Activated CD4-positive, alpha-beta T cell treated with anti-CD3 and anti-CD28 coated beads for 36 hours (primary cell): ENCODE measurements at regions not wholly inside any gene's neighbourhood (a gene's known extent, or its start where the extent isn't known, plus 50 kb on each side); places are given as distances from the start of the nearest gene placed in this dataset.
"Not testable (repeated sequence)": the region's sequence is repeated elsewhere in the genome, so short reads cannot be mapped to it uniquely, and the experiment has no call there.

Source experiments
- ATAC-seq: fragments of 200-7000 bp; cut with Tn5 transposase; one replicate; pipeline ENCODE4 v1.10.0; 2021; ENCODE audit warnings: mild to moderate bottlenecking, moderate library complexity
- CTCF ChIA-PET: fragments of 350-600 bp; sonication (Branson Sonifier 250); formaldehyde crosslinking; loops from one replicate; lab custom pipeline; 2021; ENCODE audit warnings: antibody characterized with exemption; lab: Charles Lee
- POLR2A ChIA-PET: fragments of 350-600 bp; sonication (Branson Sonifier 250); formaldehyde crosslinking; loops from one replicate; lab custom pipeline; 2021; ENCODE audit warnings: antibody characterized with exemption, inconsistent platforms; lab: Charles Lee
- DNase-seq: peaks from one replicate; pipeline ENCODE4 v3.0.0-alpha.2; 2020
- H3K27ac Mint-ChIP-seq: one replicate; pipeline ENCODE4 v1.8.0; 2021; ENCODE audit warnings: mixed read lengths
- H3K27me3 Mint-ChIP-seq: one replicate; pipeline ENCODE4 v1.8.0; 2021; ENCODE audit warnings: mixed read lengths
- H3K36me3 Mint-ChIP-seq: one replicate; pipeline ENCODE4 v1.8.0; 2021; ENCODE audit warnings: low read depth, mixed read lengths
- H3K4me1 Mint-ChIP-seq: one replicate; pipeline ENCODE4 v1.8.0; 2021; ENCODE audit warnings: mixed read lengths
- H3K4me3 Mint-ChIP-seq: one replicate; pipeline ENCODE4 v1.8.0; 2021; ENCODE audit warnings: mild to moderate bottlenecking, moderate library complexity, mixed read lengths
- H3K9me3 Mint-ChIP-seq: one replicate; pipeline ENCODE4 v1.8.0; 2021; ENCODE audit warnings: low read depth, mixed read lengths
- intact Hi-C, 2 experiments: fragments of 100-400 bp; cut with DNase I in 1 of 2; cut with micrococcal nuclease in 1 of 2; formaldehyde crosslinking; loops; one replicate each; pipeline versions ENCODE4 v1.14.2 to v1.15.1; 2022 to 2024; cut with DNase I, micrococcal nuclease

DNA sequence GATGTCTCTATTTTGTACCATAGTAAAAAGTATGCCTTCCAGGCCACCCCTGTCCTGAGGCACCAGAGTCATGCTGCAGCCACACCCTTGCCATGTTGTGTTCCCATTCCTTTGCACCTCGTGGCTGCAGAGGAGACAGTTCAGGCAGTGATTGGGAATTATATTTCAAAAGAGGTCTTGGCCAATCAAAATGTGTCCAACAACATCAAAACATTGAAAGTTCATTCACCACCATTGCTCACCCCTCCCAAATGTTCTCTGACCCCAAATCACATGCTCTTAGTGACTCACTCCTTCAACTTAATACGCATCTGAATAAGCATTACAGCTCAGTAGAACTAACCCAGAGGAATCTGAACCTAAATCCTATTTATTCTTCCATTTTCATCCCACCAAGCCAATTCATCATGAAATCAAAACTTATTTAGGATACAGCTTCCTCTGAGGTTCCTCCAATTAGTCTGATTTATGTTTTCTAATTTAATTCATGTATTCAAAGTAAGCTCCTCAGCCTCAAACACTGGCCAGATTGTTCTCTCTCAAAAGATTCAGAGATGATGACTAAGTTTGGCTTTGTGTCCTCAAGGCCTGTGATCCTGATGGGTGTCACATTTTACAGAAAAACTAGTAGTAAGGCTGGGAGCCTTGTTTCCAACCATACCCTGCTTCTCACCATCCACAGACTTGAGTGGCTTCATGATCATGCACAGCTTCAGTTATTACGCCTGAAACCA, 323.2 kb upstream of the INTU start:
- peaks cover 26% of the 10 kb centered on the region for H3K9me3 Mint-ChIP-seq
- intact Hi-C loops: no loop called here
- no peak overlapping the region for H3K4me3 Mint-ChIP-seq
- DNase-seq (no peak), ATAC-seq (no peak)
- H3K4me1 Mint-ChIP-seq: no peaks in the 10 kb centered on the region
- no peaks in the 10 kb centered on the region for H3K36me3 Mint-ChIP-seq
- no peaks in the 10 kb centered on the region for H3K27me3 Mint-ChIP-seq
- CTCF ChIA-PET: no interaction called here
- no peak overlapping the region for H3K27ac Mint-ChIP-seq
- POLR2A ChIA-PET: no interaction called here

DNA sequence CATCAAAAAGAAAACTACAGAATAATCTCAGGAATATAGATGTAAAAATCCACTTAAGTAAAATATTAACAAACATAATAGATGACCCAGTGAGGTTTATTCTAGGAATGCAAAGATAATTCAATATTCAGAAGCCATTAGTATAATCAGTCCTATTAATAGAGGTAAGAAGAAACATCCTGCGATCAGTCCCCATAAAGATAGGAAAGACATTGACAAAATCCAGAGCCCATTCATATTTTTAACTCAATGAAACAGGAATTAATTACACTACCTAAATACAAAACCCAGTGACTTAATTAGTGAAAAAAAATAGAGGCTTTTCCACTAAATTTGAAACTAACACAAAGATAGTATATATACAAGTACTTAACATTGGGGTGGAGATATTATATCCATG, 321.4 kb upstream of the INTU start:
- H3K36me3 Mint-ChIP-seq: no peaks in the 10 kb centered on the region
- POLR2A ChIA-PET: no interaction called here
- no peaks in the 10 kb centered on the region for H3K27me3 Mint-ChIP-seq
- ATAC-seq (no peak), DNase-seq (no peak)
- no peaks in the 10 kb centered on the region for H3K4me1 Mint-ChIP-seq
- CTCF ChIA-PET: no interaction called here
- H3K27ac Mint-ChIP-seq: no peak overlapping the region
- H3K4me3 Mint-ChIP-seq: no peak overlapping the region
- H3K9me3 Mint-ChIP-seq: peaks cover 28% of the 10 kb centered on the region
- intact Hi-C loops: no loop called here

DNA sequence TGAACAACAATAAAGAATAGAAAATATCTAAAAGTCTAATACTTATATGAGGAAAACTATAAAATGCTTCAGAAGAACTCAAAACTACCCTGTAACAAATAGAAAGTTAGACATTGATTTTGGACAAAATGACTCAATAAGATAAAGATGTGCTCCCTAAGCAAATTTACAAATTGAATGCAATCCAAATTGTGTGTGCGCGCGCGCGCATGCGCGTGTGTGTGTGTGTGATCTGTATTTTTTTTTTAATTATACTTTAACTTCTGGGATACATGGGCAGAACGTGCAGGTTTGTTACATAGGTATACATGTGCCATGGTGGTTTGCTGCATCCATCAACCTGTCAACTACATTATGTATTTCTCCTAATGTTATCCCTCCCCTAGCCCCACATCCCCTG, 320.8 kb upstream of the INTU start:
- Mint-ChIP-seq H3K4me1 (no peaks in the 10 kb centered on the region), H3K4me3 (no peak overlapping the region), H3K9me3 (peaks cover 27% of the 10 kb centered on the region), H3K36me3 (no peaks in the 10 kb centered on the region), H3K27me3 (no peaks in the 10 kb centered on the region), H3K27ac (no peak overlapping the region)
- no peak for ATAC-seq
- CTCF ChIA-PET: no interaction called here
- intact Hi-C loops: no loop called here
- no peak for DNase-seq
- POLR2A ChIA-PET: no interaction called here

DNA sequence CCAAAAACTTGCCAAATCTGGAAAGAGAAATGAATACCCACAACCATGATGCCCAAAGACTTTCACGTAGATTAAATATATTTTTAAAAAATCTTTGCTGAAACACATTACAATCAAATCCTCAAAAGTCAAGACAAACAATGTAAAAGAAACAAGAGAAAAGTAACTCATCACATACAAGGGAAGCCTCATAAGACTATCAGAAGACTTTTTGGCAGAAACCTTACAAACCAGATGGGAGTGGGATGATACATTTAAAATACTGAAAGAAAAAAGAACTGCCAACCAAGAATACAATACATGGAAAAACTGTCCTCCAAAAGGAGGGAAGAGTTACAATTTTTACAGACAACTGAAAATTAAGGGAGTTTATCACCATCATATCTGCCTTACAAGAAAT, 319.0 kb upstream of the INTU start:
- Mint-ChIP-seq H3K27me3 (no peaks in the 10 kb centered on the region), H3K9me3 (peaks cover 29% of the 10 kb centered on the region), H3K36me3 (no peaks in the 10 kb centered on the region), H3K4me3 (no peak overlapping the region), H3K27ac (no peak overlapping the region), H3K4me1 (no peaks in the 10 kb centered on the region)
- ATAC-seq (no peak), DNase-seq (no peak)
- intact Hi-C loops: no loop called here
- ChIA-PET POLR2A (no interaction called here), CTCF (no interaction called here)

DNA sequence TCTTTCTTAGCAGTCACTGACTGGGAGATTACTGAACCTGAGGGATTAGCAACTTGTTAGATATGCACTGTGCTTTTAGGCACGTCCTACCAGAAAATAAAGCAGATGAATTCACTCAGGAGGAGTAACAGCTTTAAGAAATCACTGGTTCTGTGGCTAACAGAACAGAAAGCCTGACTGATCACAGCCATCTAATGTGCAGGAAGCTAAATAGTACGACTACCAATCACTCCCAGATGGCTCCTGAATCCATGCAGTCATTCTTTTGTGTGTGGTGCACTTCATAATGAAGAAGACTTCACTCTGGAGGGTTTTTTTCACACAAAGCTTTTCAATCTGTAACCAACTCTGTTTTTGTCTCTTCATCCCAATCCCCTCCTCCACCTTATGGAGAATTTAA, 305.3 kb upstream of the INTU start:
- H3K4me3 Mint-ChIP-seq: no peak overlapping the region
- H3K27ac Mint-ChIP-seq: no peak overlapping the region
- intact Hi-C loops: no loop called here
- no peak for DNase-seq
- H3K9me3 Mint-ChIP-seq: peaks cover 15% of the 10 kb centered on the region
- ChIA-PET POLR2A (no interaction called here), CTCF (no interaction called here)
- ATAC-seq: no peak
- H3K4me1 Mint-ChIP-seq: no peaks in the 10 kb centered on the region
- H3K27me3 Mint-ChIP-seq: no peaks in the 10 kb centered on the region
- no peaks in the 10 kb centered on the region for H3K36me3 Mint-ChIP-seq

DNA sequence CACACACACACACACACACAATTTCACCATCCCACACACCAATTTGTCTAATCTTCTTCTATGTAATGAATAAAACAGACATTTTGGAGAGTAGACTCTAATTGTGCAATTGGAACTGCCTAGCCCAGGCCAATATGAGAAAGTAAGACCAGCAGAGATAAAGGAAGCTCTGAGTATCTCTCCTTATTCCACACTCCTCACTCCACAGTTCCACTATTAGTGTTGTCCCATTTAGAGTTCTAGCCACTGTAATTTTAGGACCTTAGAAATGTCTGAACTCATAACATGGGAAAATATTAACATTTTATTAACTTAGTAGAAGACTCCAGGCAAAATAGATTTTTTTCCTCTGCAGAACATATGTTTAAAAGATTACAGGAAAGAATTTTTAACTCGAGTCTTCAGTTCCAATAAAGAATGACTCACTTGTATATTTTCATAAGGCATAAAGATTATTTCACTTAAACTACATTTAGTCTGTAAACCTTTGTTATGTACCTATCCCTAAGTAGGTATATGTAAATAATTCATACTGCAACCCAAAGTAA, 297.6 kb upstream of the INTU start:
- no peak overlapping the region for H3K27ac Mint-ChIP-seq
- H3K27me3 Mint-ChIP-seq: no peaks in the 10 kb centered on the region
- no peak overlapping the region for H3K4me3 Mint-ChIP-seq
- ChIA-PET POLR2A (no interaction called here), CTCF (no interaction called here)
- intact Hi-C loops: no loop called here
- ATAC-seq (no peak), DNase-seq (no peak)
- peaks cover 2% of the 10 kb centered on the region for H3K9me3 Mint-ChIP-seq
- no peaks in the 10 kb centered on the region for H3K36me3 Mint-ChIP-seq
- H3K4me1 Mint-ChIP-seq: no peaks in the 10 kb centered on the region

DNA sequence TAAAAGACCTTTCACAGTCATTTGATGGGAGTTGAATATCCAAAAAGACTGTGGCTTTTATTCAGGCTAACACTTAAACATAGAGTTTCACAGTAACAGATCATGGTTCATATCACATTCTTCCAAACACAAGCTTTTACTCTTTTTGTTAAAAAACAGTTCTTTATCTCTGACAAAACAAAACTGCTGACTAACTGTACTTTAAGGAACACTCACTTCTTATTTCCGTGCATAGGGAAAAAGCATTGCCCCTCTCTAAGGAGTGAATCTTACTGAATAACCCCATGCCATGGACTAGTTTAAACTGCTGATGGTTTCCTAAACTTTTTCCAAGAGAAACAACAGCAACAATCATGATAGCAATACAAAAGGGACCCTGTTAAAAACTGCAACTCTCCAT, 297.0 kb upstream of the INTU start:
- CTCF ChIA-PET: no interaction called here
- Mint-ChIP-seq H3K36me3 (no peaks in the 10 kb centered on the region), H3K9me3 (peaks cover 2% of the 10 kb centered on the region), H3K4me1 (no peaks in the 10 kb centered on the region), H3K4me3 (no peak overlapping the region), H3K27ac (no peak overlapping the region), H3K27me3 (no peaks in the 10 kb centered on the region)
- POLR2A ChIA-PET: no interaction called here
- no peak for DNase-seq
- ATAC-seq: no peak
- intact Hi-C loops: no loop called here

DNA sequence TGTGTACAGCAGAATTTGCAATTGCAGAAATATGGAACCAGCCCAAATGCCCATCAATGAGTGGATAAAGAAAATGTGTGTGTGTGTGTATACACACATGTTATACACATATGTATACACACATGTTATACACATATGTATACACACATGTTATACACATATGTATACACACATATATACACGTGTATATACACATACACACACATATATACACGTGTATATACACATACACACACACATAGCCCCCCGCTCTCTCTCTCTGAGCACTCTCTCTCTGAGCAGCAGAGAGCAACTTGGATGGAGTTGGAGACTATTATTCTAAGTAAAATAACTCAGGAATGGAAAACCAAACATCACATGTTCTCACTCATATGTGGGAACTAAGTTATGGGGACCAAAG, 289.6 kb upstream of the INTU start:
- DNase-seq, H3K36me3 Mint-ChIP-seq, H3K4me3 Mint-ChIP-seq, CTCF ChIA-PET, POLR2A ChIA-PET, H3K27me3 Mint-ChIP-seq, H3K27ac Mint-ChIP-seq, H3K9me3 Mint-ChIP-seq, intact Hi-C loops, ATAC-seq, H3K4me1 Mint-ChIP-seq: not testable (repeated sequence)

DNA sequence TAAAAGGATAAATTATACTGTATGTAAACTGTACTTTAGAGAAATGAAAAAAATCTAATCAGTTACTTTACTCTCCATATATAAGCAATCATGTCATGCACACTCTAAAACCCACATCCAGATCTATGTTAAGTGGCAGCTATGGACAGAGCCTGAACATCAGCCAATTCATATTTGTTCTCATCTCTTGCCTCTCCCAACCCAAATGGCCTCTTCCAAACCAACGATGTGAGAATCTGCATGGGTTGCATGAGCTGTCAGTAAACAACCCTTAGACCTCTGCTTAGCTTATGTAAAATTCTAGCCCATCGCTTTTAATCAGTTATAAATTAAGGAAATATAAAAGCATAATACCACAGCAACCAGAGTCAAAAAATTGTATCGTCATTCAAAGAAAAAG, 288.7 kb upstream of the INTU start:
- Mint-ChIP-seq H3K27me3 (no peaks in the 10 kb centered on the region), H3K4me1 (no peaks in the 10 kb centered on the region), H3K36me3 (no peaks in the 10 kb centered on the region), H3K4me3 (no peak overlapping the region), H3K27ac (no peak overlapping the region), H3K9me3 (peaks cover 3% of the 10 kb centered on the region)
- intact Hi-C loops: no loop called here
- ATAC-seq: no peak
- CTCF ChIA-PET: no interaction called here
- POLR2A ChIA-PET: no interaction called here
- DNase-seq: no peak

DNA sequence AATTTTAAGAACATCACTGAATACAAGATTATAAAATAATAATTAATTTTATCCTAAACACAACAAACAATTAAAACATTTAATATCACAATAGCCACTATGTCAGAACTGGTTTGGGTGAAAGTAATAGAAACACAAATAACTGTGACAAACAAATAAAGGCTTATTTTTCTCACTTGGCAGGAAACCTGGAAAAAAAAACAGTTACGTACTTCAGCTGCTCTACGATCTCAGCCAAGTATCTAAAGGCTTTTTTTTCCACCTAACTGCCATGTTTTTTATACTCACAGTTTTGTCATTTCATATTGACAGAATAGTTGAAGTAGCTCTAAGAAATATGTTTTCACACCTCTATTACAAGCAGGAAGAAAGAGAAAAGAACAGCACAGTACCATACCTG, 284.8 kb upstream of the INTU start:
- H3K4me3 Mint-ChIP-seq: no peak overlapping the region
- CTCF ChIA-PET: no interaction called here
- no peak for ATAC-seq

DNA sequence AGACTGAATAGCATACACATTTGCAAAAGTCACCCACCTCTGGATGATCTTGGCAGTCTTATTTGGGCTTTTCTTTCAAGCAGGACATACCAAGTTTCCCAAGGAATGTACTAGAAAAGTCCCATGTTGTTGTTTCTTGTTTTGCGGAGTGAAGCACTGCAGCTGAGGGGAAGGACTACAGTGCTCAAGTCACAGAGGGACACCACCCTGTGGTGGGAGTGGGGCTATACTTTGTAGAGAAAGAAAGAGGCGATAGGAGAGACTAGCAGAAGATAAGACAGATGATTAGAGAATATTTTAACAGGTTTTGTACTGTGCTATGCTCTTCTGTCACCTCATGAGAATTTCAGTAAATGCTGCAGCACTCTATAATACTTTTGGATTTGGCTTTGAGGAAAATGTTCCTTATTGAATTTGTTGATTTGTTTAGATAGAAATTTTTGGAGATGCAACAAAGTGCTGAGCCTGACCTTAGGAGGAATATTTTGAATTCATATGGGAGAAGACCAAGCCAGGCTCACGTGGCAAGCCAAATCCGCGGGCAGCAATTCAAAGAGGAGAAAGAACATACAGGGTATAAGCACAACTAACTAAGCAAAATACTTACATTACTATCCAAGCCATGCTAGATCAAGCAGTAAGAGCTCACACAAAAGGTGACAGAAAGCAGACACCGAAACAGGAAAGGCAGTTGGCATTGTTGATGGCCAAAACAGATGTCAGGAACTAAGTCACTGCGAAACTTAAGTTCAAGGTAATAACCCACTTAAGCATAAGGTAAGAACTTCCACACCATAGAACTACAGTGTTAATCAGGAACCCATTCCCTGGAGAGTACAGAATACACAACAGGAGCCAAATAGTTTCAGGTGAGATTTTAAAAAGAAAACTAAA, 280.3 kb upstream of the INTU start:
- peaks cover 3% of the 10 kb centered on the region for H3K9me3 Mint-ChIP-seq
- H3K4me3 Mint-ChIP-seq: no peak overlapping the region
- DNase-seq (no peak), ATAC-seq (no peak)
- no peak overlapping the region for H3K27ac Mint-ChIP-seq
- CTCF ChIA-PET: no interaction called here
- POLR2A ChIA-PET: no interaction called here
- intact Hi-C loops: no loop called here
- no peaks in the 10 kb centered on the region for H3K4me1 Mint-ChIP-seq
- H3K36me3 Mint-ChIP-seq: no peaks in the 10 kb centered on the region
- no peaks in the 10 kb centered on the region for H3K27me3 Mint-ChIP-seq

More for the DNA sequence above, 284.8 kb upstream of the INTU start:
- no peaks in the 10 kb centered on the region for H3K27me3 Mint-ChIP-seq
- POLR2A ChIA-PET: no interaction called here
- H3K4me1 Mint-ChIP-seq: no peaks in the 10 kb centered on the region
- intact Hi-C loops: no loop called here
- H3K9me3 Mint-ChIP-seq: peaks cover 2% of the 10 kb centered on the region
- DNase-seq: no peak
- H3K36me3 Mint-ChIP-seq: no peaks in the 10 kb centered on the region
- no peak overlapping the region for H3K27ac Mint-ChIP-seq

DNA sequence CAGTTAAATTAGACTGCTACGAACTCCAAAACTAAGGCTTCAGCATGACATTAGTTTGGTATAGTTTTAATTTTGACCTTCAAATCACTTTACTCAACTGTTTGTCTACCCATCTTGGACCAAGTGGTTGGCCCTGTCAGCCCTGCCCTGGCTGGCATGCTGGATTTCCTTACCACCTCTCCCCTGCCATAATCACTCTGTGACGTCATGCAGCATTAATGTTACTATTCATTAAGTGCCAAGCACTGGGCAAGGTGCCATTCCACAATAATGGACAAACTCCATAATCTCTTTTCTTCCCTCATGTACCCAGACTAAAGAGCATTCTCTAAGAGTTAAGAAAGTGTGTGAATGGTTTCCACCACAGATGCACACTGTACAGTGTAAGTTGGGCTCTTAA, 277.0 kb upstream of the INTU start:
- Mint-ChIP-seq H3K4me1 (no peaks in the 10 kb centered on the region), H3K9me3 (peaks cover 2% of the 10 kb centered on the region), H3K36me3 (no peaks in the 10 kb centered on the region), H3K4me3 (no peak overlapping the region), H3K27me3 (no peaks in the 10 kb centered on the region), H3K27ac (no peak overlapping the region)
- DNase-seq: no peak
- ChIA-PET CTCF (interaction anchor here (1.2 kb wide), 1 partner anchor 9 kb away, joined by 4 read pairs; no protein-coding TSS in a partner anchor), POLR2A (no interaction called here)
- ATAC-seq: no peak
- intact Hi-C loops: no loop called here
